ENCODE measurements at regions not wholly inside any gene's neighbourhood (a gene's known extent, or its start where the extent isn't known, plus 50 kb on each side); places are given as distances from the start of the nearest gene placed in this dataset.
"Not testable (repeated sequence)": the region's sequence is repeated elsewhere in the genome, so short reads cannot be mapped to it uniquely, and the experiment has no call there.

GRCh38 chr19:31890230-31890629 lies 455.2 kb upstream of the ZNF507 start:
- H3K27ac ChIP-seq, result no peak overlapping the region
- no peak for TF ChIP-seq ZFX (IDR thresholded peaks at IDR 0.05; ENCODE audit: borderline replicate concordance)

DNA sequence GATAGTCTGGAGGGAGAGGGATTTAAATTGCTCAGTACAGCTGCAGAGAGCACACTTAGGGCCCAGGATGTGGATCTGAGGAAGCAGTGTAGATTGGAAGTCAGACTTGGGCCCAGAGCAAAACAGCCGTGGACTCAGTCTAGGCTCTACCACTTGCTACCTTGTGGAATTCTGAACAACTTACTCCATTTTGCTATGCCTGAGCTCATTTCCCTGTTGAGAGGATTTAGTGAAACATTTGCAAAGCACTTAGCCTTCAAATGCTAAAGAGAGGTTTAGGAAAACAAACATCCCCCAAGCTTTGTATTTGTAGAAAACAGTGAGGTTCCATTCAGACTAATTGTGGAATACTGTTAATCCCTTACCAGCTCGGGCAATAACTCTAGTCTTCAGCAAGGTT lies 453.4 kb upstream of the ZNF507 start:
- H3K27ac ChIP-seq, result no peak overlapping the region
- TF ChIP-seq ZFX (IDR thresholded peaks at IDR 0.05; ENCODE audit: borderline replicate concordance) (no peak), CTCF (IDR thresholded peaks at IDR 0.05) (no peak)

DNA sequence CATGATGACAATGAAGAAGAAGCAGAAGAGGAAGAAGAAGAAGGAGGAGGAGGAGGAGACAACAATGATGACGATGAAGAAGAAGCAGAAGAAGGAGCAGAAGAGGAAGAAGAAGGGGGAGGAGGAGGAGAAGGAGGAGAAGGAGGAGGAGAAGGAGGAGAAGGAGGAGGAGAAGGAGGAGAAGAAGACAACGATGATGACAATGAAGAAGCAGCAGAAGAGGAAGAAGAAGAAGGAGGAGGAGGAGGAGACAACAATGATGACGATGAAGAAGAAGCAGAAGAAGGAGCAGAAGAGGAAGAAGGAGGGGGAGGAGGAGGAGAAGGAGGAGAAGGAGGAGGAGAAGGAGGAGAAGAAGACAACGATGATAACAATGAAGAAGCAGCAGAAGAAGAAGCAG lies 451.9 kb upstream of the ZNF507 start:
- H3K27ac ChIP-seq, result not testable (repeated sequence)

DNA sequence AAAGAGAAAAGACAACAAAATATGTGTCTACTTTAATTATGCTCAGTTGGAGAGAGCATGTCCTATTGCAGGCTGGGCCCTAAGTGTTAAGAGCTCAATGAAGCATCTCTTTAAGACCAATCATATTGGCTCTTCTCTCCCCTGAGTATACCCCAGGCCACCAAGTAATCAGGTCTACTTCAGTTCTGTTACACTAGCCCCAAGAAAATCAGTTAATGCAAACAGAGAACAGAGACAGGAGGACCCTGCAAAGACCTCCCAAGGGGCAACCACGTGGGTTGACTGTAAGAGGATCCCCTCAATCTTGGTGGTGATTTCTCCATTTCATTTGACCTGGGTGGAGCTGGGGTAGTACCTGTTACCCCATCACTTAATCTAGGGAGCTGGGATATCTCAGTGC lies 451.0 kb upstream of the ZNF507 start:
- TF ChIP-seq ZFX (IDR thresholded peaks at IDR 0.05; ENCODE audit: borderline replicate concordance) (no peak), CTCF (IDR thresholded peaks at IDR 0.05) (no peak)
- no peak overlapping the region for H3K27ac ChIP-seq

DNA sequence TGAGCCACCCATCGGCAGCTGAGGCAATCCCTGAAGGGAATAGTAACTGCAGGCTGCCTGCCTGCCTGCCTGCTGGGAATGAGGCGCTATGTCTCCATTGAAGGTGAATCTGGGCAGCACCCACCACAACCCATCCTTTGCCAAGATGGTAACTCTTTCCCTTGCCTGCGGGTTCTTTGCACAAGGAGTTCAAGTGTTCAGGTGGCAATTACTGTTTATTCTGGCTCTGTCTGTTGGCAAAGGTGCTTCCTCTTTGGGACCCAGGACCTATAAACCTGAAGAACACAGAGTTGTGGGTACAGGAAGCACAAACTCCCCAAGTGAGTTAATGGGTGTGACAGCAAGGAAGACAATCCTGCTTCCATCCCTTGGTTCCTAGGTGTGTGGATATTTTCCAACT lies 448.1 kb upstream of the ZNF507 start:
- no peak for TF ChIP-seq ZFX (IDR thresholded peaks at IDR 0.05; ENCODE audit: borderline replicate concordance)
- no peak for TF ChIP-seq CTCF (IDR thresholded peaks at IDR 0.05)
- no peak overlapping the region for H3K27ac ChIP-seq

DNA sequence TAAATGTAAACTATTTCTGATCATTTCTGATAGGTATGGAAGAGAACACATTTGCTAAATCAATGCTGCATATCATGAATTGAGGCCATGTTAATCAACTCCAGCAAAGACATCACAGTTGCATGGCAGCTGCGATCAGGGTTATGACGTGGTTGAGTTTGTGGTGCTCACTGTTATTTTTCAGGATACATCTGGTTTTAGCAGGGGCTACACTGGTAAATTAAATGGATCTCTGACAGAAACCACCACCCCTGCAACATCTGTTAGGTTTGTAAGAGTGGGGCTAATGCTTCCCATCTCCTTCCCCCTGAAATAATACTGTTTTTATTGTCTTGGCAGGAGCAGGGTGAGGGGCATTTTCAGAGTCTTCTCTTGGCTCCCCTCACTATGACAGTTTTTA lies 444.4 kb upstream of the ZNF507 start:
- TF ChIP-seq CTCF (IDR thresholded peaks at IDR 0.05) (no peak), ZFX (IDR thresholded peaks at IDR 0.05; ENCODE audit: borderline replicate concordance) (no peak)
- H3K27ac ChIP-seq, result no peak overlapping the region

DNA sequence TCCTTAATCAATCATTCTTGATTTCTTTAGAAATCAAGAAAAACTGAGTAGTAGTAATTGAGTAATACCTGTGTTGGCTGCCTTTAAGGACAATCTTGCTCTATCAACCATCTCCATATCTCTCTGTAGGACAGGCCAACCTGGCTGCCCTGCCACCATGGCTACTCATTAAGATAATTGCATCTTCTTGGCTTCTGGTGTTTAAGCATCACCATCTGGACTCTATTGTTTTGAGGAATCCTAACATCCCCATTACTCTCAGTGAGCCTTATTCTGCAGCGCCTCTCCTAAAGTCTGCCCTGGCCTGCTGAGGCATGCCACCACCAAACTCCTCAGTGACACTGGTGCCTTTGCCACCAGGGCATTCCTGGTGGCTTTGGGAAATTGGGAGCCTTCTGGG lies 442.6 kb upstream of the ZNF507 start:
- no peak overlapping the region for H3K27ac ChIP-seq
- TF ChIP-seq ZFX (IDR thresholded peaks at IDR 0.05; ENCODE audit: borderline replicate concordance) (no peak), CTCF (IDR thresholded peaks at IDR 0.05) (no peak)

DNA sequence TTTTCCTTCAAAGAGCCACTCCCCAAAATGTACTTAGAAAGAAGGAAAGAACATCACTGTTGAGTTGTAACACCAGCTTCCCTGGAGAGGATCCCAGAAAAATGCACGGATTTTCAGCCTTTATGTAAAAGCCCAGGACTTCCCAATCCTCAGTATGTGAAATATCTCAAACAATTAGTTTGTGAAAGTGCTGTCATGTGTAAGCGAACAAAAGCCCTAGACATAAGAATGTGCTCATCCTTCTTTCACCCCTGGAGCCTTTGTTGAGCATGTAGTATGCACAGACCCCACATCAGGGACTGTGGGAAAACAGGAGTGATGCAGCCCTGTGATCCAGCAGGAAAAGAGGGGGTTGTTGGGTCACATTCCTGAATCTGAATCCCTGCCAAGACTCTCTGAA lies 441.4 kb upstream of the ZNF507 start:
- TF ChIP-seq CTCF (IDR thresholded peaks at IDR 0.05) (no peak), ZFX (IDR thresholded peaks at IDR 0.05; ENCODE audit: borderline replicate concordance) (no peak)

More for the DNA sequence above, 441.4 kb upstream of the ZNF507 start:
- H3K27ac ChIP-seq, result no peak overlapping the region
